Activated naive CD8-positive, alpha-beta T cell treated with anti-CD3 and anti-CD28 coated beads, Interleukin-2, amount 10 ng/mL, durations not matched to agents 7 days and 5 days (primary cell): ENCODE measurements at regions not wholly inside any gene's neighbourhood (a gene's known extent, or its start where the extent isn't known, plus 50 kb on each side); places are given as distances from the start of the nearest gene placed in this dataset.

Experiments
- ATAC-seq: fragments of 150-1000 bp; cut with Tn5 transposase; one replicate; pipeline ENCODE4 v1.10.0; 2021; ENCODE audit warnings: low read depth, moderate library complexity
- POLR2A ChIA-PET: fragments of 350-600 bp; sonication (Branson Sonifier 250); formaldehyde crosslinking; loops from one replicate; lab custom pipeline; 2021; ENCODE audit warnings: antibody characterized with exemption; lab: Charles Lee
- DNase-seq: peaks from one replicate; pipeline ENCODE4 v3.0.0; 2021
- H3K27ac Mint-ChIP-seq: one replicate; pipeline ENCODE4 v1.8.0; 2022; ENCODE audit warnings: mild to moderate bottlenecking, mixed read lengths
- H3K27me3 Mint-ChIP-seq: one replicate; pipeline ENCODE4 v1.8.0; 2022; ENCODE audit warnings: mild to moderate bottlenecking, moderate library complexity, mixed read lengths
- H3K36me3 Mint-ChIP-seq: one replicate; pipeline ENCODE4 v1.8.0; 2021; ENCODE audit warnings: mild to moderate bottlenecking, mixed read lengths
- H3K4me1 Mint-ChIP-seq: one replicate; pipeline ENCODE4 v1.8.0; 2021; ENCODE audit warnings: mixed read lengths
- H3K4me3 Mint-ChIP-seq: one replicate; pipeline ENCODE4 v1.8.0; 2022; ENCODE audit warnings: mild to moderate bottlenecking, moderate library complexity, mixed read lengths
- H3K9me3 Mint-ChIP-seq: one replicate; pipeline ENCODE4 v1.8.0; 2021; ENCODE audit warnings: mixed read lengths

- Mint-ChIP-seq H3K27me3 (peaks cover 14% of the 10 kb centered on the region), H3K4me3 (no peak overlapping the region), H3K4me1 (no peaks in the 10 kb centered on the region), H3K27ac (no peak overlapping the region), H3K36me3 (no peaks in the 10 kb centered on the region), H3K9me3 (peaks cover 2% of the 10 kb centered on the region)
- POLR2A ChIA-PET, result no interaction called here
- no peak for DNase-seq
- ATAC-seq, result no peak
Observed at GRCh38 chr4:53682196-53682595, 90.9 kb upstream of the LNX1 start.

DNA sequence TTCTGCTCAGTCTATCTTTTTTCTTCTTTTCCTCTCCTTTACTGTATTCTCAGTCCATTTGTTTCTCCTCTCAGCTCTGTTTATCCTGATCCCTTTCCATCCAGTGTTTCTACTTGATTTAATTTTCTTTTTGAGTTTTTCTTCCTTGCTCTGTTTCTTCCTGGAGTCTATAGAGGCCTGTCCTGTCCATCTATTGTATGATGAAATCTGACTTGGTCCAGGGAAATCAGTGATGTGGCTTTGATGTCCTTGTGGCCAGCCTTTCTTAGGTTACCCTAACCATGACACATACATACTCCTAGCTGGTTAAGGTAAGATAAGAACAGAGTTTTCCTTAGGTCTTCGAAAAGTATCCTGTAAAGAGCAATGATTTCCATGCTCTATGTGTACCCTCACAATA, 89.3 kb upstream of the LNX1 start:
- no peak for ATAC-seq
- Mint-ChIP-seq H3K9me3 (peaks cover 2% of the 10 kb centered on the region), H3K27me3 (peaks cover 11% of the 10 kb centered on the region), H3K27ac (no peak overlapping the region), H3K36me3 (no peaks in the 10 kb centered on the region), H3K4me3 (no peak overlapping the region), H3K4me1 (no peaks in the 10 kb centered on the region)
- POLR2A ChIA-PET, result no interaction called here
- no peak for DNase-seq

- H3K9me3 Mint-ChIP-seq, result peaks cover 2% of the 10 kb centered on the region
Observed at GRCh38 chr4:53680168-53680567, 88.9 kb upstream of the LNX1 start.

DNA sequence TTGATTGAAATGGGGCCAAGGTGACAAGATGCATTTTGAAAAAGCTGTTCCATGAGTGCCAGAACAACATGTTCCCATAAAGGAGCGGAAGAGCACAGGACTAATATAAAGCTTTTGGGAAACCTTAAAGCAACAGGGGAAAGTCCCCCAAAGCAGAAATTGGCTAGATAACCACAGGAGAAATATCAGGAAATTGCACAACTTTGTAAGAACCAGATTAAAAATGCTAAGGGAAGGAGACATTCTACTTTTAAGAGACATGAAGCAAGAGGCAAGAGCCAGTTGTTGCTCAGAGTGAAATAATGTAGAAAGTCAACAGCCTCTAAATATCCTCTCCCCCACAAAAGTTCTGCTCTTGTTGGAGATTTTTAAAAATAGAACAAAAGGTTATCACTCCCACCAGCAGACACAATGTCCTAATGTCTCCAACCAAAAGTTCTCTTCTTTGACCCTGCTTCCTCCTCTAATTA, 85.2 kb upstream of the LNX1 start:
- Mint-ChIP-seq H3K27me3 (peaks cover 9% of the 10 kb centered on the region), H3K27ac (no peak overlapping the region), H3K4me3 (no peak overlapping the region), H3K9me3 (peaks cover 2% of the 10 kb centered on the region), H3K4me1 (no peaks in the 10 kb centered on the region), H3K36me3 (no peaks in the 10 kb centered on the region)
- ATAC-seq (no peak), DNase-seq (no peak)
- POLR2A ChIA-PET, result no interaction called here

More at GRCh38 chr4:53680168-53680567, 88.9 kb upstream of the LNX1 start:
- H3K27ac Mint-ChIP-seq, result no peak overlapping the region
- H3K27me3 Mint-ChIP-seq, result peaks cover 11% of the 10 kb centered on the region
- H3K36me3 Mint-ChIP-seq, result no peaks in the 10 kb centered on the region
- no peak overlapping the region for H3K4me3 Mint-ChIP-seq
- POLR2A ChIA-PET, result no interaction called here
- DNase-seq, result no peak
- no peak for ATAC-seq
- no peaks in the 10 kb centered on the region for H3K4me1 Mint-ChIP-seq

DNA sequence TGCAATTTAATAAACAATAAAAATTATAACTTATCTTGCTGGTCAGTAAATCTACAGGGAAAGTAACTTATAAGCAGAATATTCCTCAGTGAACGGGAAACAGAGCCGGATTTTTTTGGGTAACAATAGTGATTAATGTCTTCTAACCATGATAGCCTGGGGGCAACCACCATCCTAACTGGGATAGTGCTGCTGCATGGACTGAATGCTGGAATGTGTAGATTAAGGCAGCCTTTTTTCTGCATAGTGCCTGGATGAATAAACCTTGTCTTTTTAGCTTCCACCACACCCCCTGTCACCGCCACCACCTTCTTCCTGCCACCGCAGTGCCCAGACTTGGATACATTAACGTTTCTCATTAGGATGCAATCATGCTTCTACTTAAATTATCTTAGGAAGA, 83.6 kb upstream of the LNX1 start:
- DNase-seq, result no peak
- POLR2A ChIA-PET, result no interaction called here
- no peaks in the 10 kb centered on the region for H3K36me3 Mint-ChIP-seq
- no peaks in the 10 kb centered on the region for H3K4me1 Mint-ChIP-seq
- ATAC-seq, result no peak
- H3K9me3 Mint-ChIP-seq, result peaks cover 2% of the 10 kb centered on the region
- no peak overlapping the region for H3K27ac Mint-ChIP-seq
- peaks cover 9% of the 10 kb centered on the region for H3K27me3 Mint-ChIP-seq
- no peak overlapping the region for H3K4me3 Mint-ChIP-seq

DNA sequence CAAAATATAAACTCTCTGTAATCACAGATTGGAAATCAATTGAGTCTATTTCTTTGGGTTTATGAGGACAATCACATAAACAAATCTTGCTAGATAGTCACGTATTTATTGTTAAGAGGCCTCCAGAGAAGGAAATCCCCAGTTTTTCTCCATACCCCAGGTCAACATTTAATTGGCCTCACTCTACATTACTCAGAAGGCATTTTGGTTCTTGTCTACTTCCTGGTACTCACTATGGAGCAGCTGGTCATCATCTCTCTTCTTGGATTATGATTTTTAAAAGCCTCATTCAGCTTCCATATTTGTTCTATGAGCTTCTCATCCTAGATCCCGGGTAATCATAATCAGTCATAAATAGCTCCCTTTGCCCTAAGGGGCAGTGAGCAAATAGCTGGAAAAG, 81.6 kb upstream of the LNX1 start:
- Mint-ChIP-seq H3K4me1 (no peaks in the 10 kb centered on the region), H3K9me3 (peaks cover 4% of the 10 kb centered on the region), H3K36me3 (no peaks in the 10 kb centered on the region), H3K27ac (no peak overlapping the region), H3K27me3 (peaks cover 9% of the 10 kb centered on the region), H3K4me3 (no peak overlapping the region)
- ATAC-seq (no peak), DNase-seq (no peak)
- POLR2A ChIA-PET, result no interaction called here

DNA sequence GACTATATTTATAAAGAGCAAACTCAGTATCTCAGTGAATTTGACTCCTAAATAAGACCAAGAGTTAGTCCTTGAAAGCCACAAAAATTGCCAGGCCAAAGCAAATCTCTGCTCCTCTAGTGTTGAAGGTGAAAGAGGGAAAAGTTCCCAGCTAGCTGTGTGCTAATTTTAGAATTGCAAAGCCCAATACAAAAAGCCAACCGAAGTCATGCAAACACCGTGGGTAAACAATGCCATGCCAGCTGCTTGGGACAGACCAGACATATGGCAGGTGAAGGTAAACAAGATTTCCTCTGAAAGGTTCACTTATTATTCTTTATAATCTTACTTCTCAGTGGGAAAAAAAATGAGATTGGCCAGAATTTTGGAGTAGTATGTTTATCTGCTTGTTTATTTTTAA, 80.5 kb upstream of the LNX1 start:
- no peak overlapping the region for H3K27ac Mint-ChIP-seq

DNA sequence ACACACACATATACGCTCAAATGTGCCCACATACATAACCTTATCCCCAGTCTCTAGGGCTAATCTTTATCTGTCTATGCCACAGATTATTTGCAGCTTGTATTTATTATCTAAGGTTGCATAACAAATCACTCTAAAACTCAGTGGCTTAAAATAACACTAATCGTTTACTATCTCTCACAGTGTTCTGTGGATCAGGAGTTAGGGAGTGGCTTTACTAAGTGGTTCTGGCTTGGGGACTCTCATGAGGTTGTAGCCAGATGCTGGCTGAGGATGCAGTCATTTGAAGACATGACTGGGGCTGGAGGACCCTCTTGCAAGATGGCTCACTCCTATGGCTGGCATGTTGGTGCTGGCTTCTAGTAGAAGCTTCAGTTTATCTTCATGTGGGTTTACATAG, 68.5 kb upstream of the LNX1 start:
- no peaks in the 10 kb centered on the region for H3K27me3 Mint-ChIP-seq
- no peak overlapping the region for H3K27ac Mint-ChIP-seq
- DNase-seq (no peak), ATAC-seq (no peak)
- no peaks in the 10 kb centered on the region for H3K4me1 Mint-ChIP-seq
- no peaks in the 10 kb centered on the region for H3K36me3 Mint-ChIP-seq
- POLR2A ChIA-PET, result no interaction called here
- no peak overlapping the region for H3K4me3 Mint-ChIP-seq
- no peaks in the 10 kb centered on the region for H3K9me3 Mint-ChIP-seq

More for the DNA sequence above, 80.5 kb upstream of the LNX1 start:
- H3K4me1 Mint-ChIP-seq, result no peaks in the 10 kb centered on the region
- H3K27me3 Mint-ChIP-seq, result peaks cover 8% of the 10 kb centered on the region
- peaks cover 4% of the 10 kb centered on the region for H3K9me3 Mint-ChIP-seq
- H3K36me3 Mint-ChIP-seq, result no peaks in the 10 kb centered on the region
- DNase-seq (no peak), ATAC-seq (no peak)
- no peak overlapping the region for H3K4me3 Mint-ChIP-seq
- POLR2A ChIA-PET, result no interaction called here

- H3K27me3 Mint-ChIP-seq, result no peaks in the 10 kb centered on the region
- no peaks in the 10 kb centered on the region for H3K9me3 Mint-ChIP-seq
- H3K4me1 Mint-ChIP-seq, result no peaks in the 10 kb centered on the region
- no peak overlapping the region for H3K4me3 Mint-ChIP-seq
- POLR2A ChIA-PET, result no interaction called here
- no peak overlapping the region for H3K27ac Mint-ChIP-seq
- ATAC-seq (no peak), DNase-seq (no peak)
- H3K36me3 Mint-ChIP-seq, result no peaks in the 10 kb centered on the region
Observed at GRCh38 chr4:53659112-53659511, 67.8 kb upstream of the LNX1 start.

DNA sequence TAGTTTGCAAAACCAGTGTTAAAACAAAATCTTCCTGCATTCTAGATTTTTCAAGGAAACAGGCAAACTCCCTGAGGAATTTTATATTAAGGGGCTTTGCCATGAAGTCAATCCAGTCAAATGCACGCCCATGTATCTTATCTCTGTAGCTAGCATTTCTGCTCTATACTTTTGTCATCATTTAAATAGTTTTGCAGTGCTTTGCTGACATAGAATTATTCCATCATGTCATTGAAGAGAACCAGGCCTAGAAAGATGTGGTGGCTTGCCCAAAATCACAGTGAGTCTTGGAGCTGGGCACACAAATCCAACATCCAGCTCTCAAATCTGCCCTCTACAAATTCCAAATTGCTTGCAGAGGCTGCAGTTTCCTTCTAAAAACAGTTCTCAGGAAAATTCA, 66.7 kb upstream of the LNX1 start:
- Mint-ChIP-seq H3K9me3 (no peaks in the 10 kb centered on the region), H3K27ac (no peak overlapping the region), H3K4me1 (no peaks in the 10 kb centered on the region), H3K4me3 (no peak overlapping the region), H3K36me3 (no peaks in the 10 kb centered on the region), H3K27me3 (no peaks in the 10 kb centered on the region)
- POLR2A ChIA-PET, result no interaction called here
- ATAC-seq, result no peak
- DNase-seq, result no peak

- Mint-ChIP-seq H3K4me1 (no peaks in the 10 kb centered on the region), H3K27ac (no peak overlapping the region), H3K9me3 (no peaks in the 10 kb centered on the region), H3K4me3 (no peak overlapping the region), H3K36me3 (no peaks in the 10 kb centered on the region), H3K27me3 (no peaks in the 10 kb centered on the region)
- ATAC-seq, result no peak
- DNase-seq, result no peak
- POLR2A ChIA-PET, result no interaction called here
Observed at GRCh38 chr4:53656421-53656981, 65.2 kb upstream of the LNX1 start.

DNA sequence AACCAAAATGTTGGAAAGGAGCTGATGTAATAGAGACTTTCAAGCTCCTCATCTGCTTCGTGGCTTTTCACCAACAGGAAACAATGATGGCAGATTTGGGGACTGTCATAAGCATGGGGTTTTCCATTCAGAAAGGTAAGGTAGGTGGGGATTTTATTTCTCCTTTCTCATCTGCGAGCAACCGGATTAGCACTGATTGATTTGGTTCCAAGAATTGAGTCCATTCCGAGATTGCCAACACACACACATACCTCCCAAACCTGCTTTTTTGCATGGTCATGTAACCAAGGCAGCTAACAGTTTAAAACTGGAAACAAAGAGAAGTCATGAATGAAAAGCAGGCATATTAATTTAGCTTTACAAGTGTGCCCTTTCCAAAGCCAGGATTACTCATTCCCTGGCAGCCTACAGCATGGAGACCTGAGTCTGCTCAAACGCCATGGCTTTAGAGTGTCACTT, 63.0 kb upstream of the LNX1 start:
- Mint-ChIP-seq H3K9me3 (no peaks in the 10 kb centered on the region), H3K27ac (no peak overlapping the region), H3K4me1 (no peaks in the 10 kb centered on the region), H3K4me3 (no peak overlapping the region), H3K36me3 (no peaks in the 10 kb centered on the region), H3K27me3 (no peaks in the 10 kb centered on the region)
- no peak for ATAC-seq
- POLR2A ChIA-PET, result no interaction called here
- DNase-seq, result no peak

GRCh38 chr4:53653484-53654053, 62.3 kb upstream of the LNX1 start:
- no peak for ATAC-seq
- Mint-ChIP-seq H3K27ac (no peak overlapping the region), H3K36me3 (no peaks in the 10 kb centered on the region)

GRCh38 chr4:53651156-53651735, 60.0 kb upstream of the LNX1 start:
- no peaks in the 10 kb centered on the region for H3K4me1 Mint-ChIP-seq
- H3K36me3 Mint-ChIP-seq, result no peaks in the 10 kb centered on the region
- DNase-seq (no peak), ATAC-seq (no peak)
- H3K27ac Mint-ChIP-seq, result no peak overlapping the region
- POLR2A ChIA-PET, result interaction anchor here (0.6 to 0.7 kb wide), 2 partner anchors 9 to 10 kb away, joined by 3 to 5 read pairs; no protein-coding TSS in a partner anchor
- no peaks in the 10 kb centered on the region for H3K9me3 Mint-ChIP-seq
- H3K4me3 Mint-ChIP-seq, result no peak overlapping the region
- no peaks in the 10 kb centered on the region for H3K27me3 Mint-ChIP-seq

More at GRCh38 chr4:53653484-53654053, 62.3 kb upstream of the LNX1 start:
- Mint-ChIP-seq H3K9me3 (no peaks in the 10 kb centered on the region), H3K27me3 (no peaks in the 10 kb centered on the region), H3K4me1 (no peaks in the 10 kb centered on the region), H3K4me3 (no peak overlapping the region)
- POLR2A ChIA-PET, result no interaction called here
- DNase-seq, result no peak
